Muscle of leg (tissue), 3 donors: ENCODE measurements at regions not wholly inside any gene's neighbourhood (a gene's known extent, or its start where the extent isn't known, plus 50 kb on each side); places are given as distances from the start of the nearest gene placed in this dataset.
A peak's percentile ranks its signal among the peaks of the same experiment; 100 is the strongest.

ENCODE experiments used
- DNase-seq: peaks from one replicate; pipeline ENCODE4 v3.0.0; 2013
- H3K27ac ChIP-seq: one replicate; pipeline ENCODE4 v1.5.1; 2013; ENCODE audit warnings: mild to moderate bottlenecking, low read length, control low read depth
- H3K27me3 ChIP-seq: one replicate; pipeline ENCODE4 v1.6.1; 2013; ENCODE audit warnings: low read length; ENCODE audit not compliant: control insufficient read depth, insufficient read depth
- H3K36me3 ChIP-seq: one replicate; pipeline ENCODE4 v1.6.1; 2013; ENCODE audit warnings: low read length; ENCODE audit not compliant: control insufficient read depth, insufficient read depth
- H3K4me1 ChIP-seq: one replicate; pipeline ENCODE4 v1.6.1; 2013; ENCODE audit warnings: low read length; ENCODE audit not compliant: control insufficient read depth, insufficient read depth
- H3K4me3 ChIP-seq: one replicate; pipeline ENCODE4 v1.5.1; 2013; ENCODE audit warnings: low read length, control low read depth
- H3K9me3 ChIP-seq: replicated peaks from 2 replicates; pipeline ENCODE4 v1.6.1; 2013; ENCODE audit warnings: low read depth, low read length; ENCODE audit not compliant: control insufficient read depth
- WGBS: methylation state at CpG from one replicate; pipeline ENCODE4 v1.1.5; 2013; ENCODE audit warnings: missing lambda C conversion rate; ENCODE audit not compliant: insufficient coverage; 5-methylcytosine and 5-hydroxymethylcytosine counted together

GRCh38 chr6:111957623-111958315 lies 84.5 kb upstream of the FYN start:
- Histone ChIP-seq H3K27ac (no peak overlapping the region), H3K36me3 (no peaks in the 10 kb centered on the region), H3K4me3 (no peak overlapping the region), H3K9me3 (no peaks in the 10 kb centered on the region), H3K4me1 (peaks cover 7% of the 10 kb centered on the region), H3K27me3 (peaks cover 2% of the 10 kb centered on the region)
- no peak for DNase-seq
- WGBS = 67% methylated on average over 7 of the region's 10 CpGs

GRCh38 chr6:111958534-111958933 lies 85.3 kb upstream of the FYN start:
- DNase-seq = no peak
- no peak overlapping the region for H3K27ac ChIP-seq
- WGBS = no CpG with 5 or more reads among the region's 4 CpGs
- H3K9me3 ChIP-seq = no peaks in the 10 kb centered on the region
- peaks cover 4% of the 10 kb centered on the region for H3K4me1 ChIP-seq
- H3K4me3 ChIP-seq = no peak overlapping the region
- peaks cover 2% of the 10 kb centered on the region for H3K27me3 ChIP-seq
- no peaks in the 10 kb centered on the region for H3K36me3 ChIP-seq

GRCh38 chr6:111959766-111960165 lies 86.5 kb upstream of the FYN start:
- Histone ChIP-seq H3K27me3 (peaks cover 2% of the 10 kb centered on the region), H3K4me1 (peaks cover 4% of the 10 kb centered on the region), H3K4me3 (no peak overlapping the region), H3K9me3 (no peaks in the 10 kb centered on the region), H3K27ac (no peak overlapping the region), H3K36me3 (no peaks in the 10 kb centered on the region)
- WGBS = 60% methylated on average over 1 of the region's 6 CpGs
- DNase-seq = no peak

GRCh38 chr6:111967131-111967530 lies 86.8 kb upstream of the CCN6 start:
- Histone ChIP-seq H3K4me1 (no peaks in the 10 kb centered on the region), H3K4me3 (no peak overlapping the region)
- 63% methylated on average over 1 of the region's 1 CpG for WGBS

GRCh38 chr6:111970426-111970825 lies 83.5 kb upstream of the CCN6 start:
- Histone ChIP-seq H3K4me1 (peaks cover 11% of the 10 kb centered on the region), H3K36me3 (no peaks in the 10 kb centered on the region), H3K4me3 (no peak overlapping the region), H3K27me3 (no peaks in the 10 kb centered on the region), H3K27ac (no peak overlapping the region), H3K9me3 (no peaks in the 10 kb centered on the region)
- DNase-seq = no peak
- no CpG with 5 or more reads among the region's 2 CpGs for WGBS

More at GRCh38 chr6:111967131-111967530, 86.8 kb upstream of the CCN6 start:
- Histone ChIP-seq H3K36me3 (no peaks in the 10 kb centered on the region), H3K27ac (no peak overlapping the region), H3K9me3 (no peaks in the 10 kb centered on the region), H3K27me3 (no peaks in the 10 kb centered on the region)
- DNase-seq = no peak

GRCh38 chr6:111971181-111971841 lies 82.6 kb upstream of the CCN6 start:
- peak; percentile 28 for DNase-seq
- Histone ChIP-seq H3K4me1 (peaks cover 11% of the 10 kb centered on the region), H3K4me3 (no peak overlapping the region), H3K27me3 (no peaks in the 10 kb centered on the region), H3K27ac (peak overlapping the region; percentile 22), H3K36me3 (no peaks in the 10 kb centered on the region), H3K9me3 (no peaks in the 10 kb centered on the region)
- WGBS = 49% methylated on average over 3 of the region's 7 CpGs

GRCh38 chr6:111971866-111972532 lies 81.9 kb upstream of the CCN6 start:
- peak overlapping the region; percentile 88 for H3K27ac ChIP-seq
- WGBS = no CpG with 5 or more reads among the region's 5 CpGs
- no peak overlapping the region for H3K4me3 ChIP-seq
- no peaks in the 10 kb centered on the region for H3K9me3 ChIP-seq
- DNase-seq = no peak
- H3K27me3 ChIP-seq = no peaks in the 10 kb centered on the region
- H3K4me1 ChIP-seq = peaks cover 11% of the 10 kb centered on the region
- no peaks in the 10 kb centered on the region for H3K36me3 ChIP-seq

GRCh38 chr6:111972745-111973117 lies 81.2 kb upstream of the CCN6 start:
- H3K4me3 ChIP-seq = no peak overlapping the region
- no peaks in the 10 kb centered on the region for H3K27me3 ChIP-seq
- peak overlapping the region; percentile 88 for H3K27ac ChIP-seq
- H3K4me1 ChIP-seq = peaks cover 11% of the 10 kb centered on the region
- H3K9me3 ChIP-seq = no peaks in the 10 kb centered on the region
- peak; percentile 55 for DNase-seq
- no CpG with 5 or more reads among the region's 5 CpGs for WGBS
- no peaks in the 10 kb centered on the region for H3K36me3 ChIP-seq

- Histone ChIP-seq H3K9me3 (no peaks in the 10 kb centered on the region), H3K36me3 (no peaks in the 10 kb centered on the region), H3K4me3 (no peak overlapping the region), H3K27me3 (no peaks in the 10 kb centered on the region), H3K27ac (peak overlapping the region; percentile 88), H3K4me1 (peaks cover 11% of the 10 kb centered on the region)
- 13% methylated on average over 5 of the region's 12 CpGs for WGBS
- DNase-seq = peak; percentile 94
Measured at GRCh38 chr6:111973118-111973761, 80.7 kb upstream of the CCN6 start.
